Astrocyte (in vitro differentiated cells and primary cell): ENCODE measurements at regions not wholly inside any gene's neighbourhood (a gene's known extent, or its start where the extent isn't known, plus 50 kb on each side); places are given as distances from the start of the nearest gene placed in this dataset.

Experiments
- EZH2 ChIP-seq: IDR thresholded peaks from 2 replicates; pipeline ENCODE4 v1.6.1; 2012; ENCODE audit warnings: mild to moderate bottlenecking, low read length, inconsistent platforms; ENCODE audit not compliant: insufficient read depth
- TF ChIP-seq, protein P1 (sequence below): IDR thresholded peaks from 2 replicates; pipeline ENCODE4 v1.5.1; 2011; ENCODE audit warnings: low read depth, mild to moderate bottlenecking, inconsistent platforms, low read length, moderate library complexity; ENCODE audit not compliant: insufficient read depth

DNA sequence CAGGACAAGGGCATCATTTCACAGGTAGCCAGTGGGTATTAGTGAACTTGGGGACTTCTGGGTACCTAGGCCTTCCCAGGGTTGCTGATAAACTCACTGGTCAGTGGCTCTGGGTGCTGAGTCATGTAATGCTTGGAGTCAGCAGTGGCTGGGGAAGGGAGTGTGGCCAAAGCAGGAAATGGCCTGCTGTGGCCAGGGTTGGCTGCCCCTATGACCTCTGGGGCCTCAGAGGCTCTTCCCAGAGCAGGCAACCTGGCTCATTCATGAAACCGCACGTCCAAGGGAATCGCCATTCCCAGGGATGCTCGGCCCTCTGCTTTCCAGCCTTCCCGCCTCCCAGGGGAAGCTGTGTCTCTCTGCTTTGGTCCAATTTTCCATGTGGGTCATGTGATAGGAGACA lies 294.9 kb downstream of the DYSF start:
- TF ChIP-seq, protein P1, sequence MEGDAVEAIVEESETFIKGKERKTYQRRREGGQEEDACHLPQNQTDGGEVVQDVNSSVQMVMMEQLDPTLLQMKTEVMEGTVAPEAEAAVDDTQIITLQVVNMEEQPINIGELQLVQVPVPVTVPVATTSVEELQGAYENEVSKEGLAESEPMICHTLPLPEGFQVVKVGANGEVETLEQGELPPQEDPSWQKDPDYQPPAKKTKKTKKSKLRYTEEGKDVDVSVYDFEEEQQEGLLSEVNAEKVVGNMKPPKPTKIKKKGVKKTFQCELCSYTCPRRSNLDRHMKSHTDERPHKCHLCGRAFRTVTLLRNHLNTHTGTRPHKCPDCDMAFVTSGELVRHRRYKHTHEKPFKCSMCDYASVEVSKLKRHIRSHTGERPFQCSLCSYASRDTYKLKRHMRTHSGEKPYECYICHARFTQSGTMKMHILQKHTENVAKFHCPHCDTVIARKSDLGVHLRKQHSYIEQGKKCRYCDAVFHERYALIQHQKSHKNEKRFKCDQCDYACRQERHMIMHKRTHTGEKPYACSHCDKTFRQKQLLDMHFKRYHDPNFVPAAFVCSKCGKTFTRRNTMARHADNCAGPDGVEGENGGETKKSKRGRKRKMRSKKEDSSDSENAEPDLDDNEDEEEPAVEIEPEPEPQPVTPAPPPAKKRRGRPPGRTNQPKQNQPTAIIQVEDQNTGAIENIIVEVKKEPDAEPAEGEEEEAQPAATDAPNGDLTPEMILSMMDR = no peak
- no peak for TF ChIP-seq EZH2
